ENCODE measurements at regions not wholly inside any gene's neighbourhood (a gene's known extent, or its start where the extent isn't known, plus 50 kb on each side); places are given as distances from the start of the nearest gene placed in this dataset.

- peaks cover 0 to 2% (median 0%) of the 10 kb centered on the region in 3 donors for H3K27me3 ChIP-seq (ENCODE audit: control insufficient read depth in 3 of 3, insufficient read depth in 3 of 3, low read length in 3 of 3)
- H3K9me3 ChIP-seq (ENCODE audit: control insufficient read depth in 3 of 3, low read length in 3 of 3), result no peaks in the 10 kb centered on the region
- H3K4me1 ChIP-seq (ENCODE audit: control insufficient read depth in 3 of 3, insufficient read depth in 3 of 3, low read length in 3 of 3), result no peaks in the 10 kb centered on the region
- no peak overlapping the region for H3K9ac ChIP-seq (ENCODE audit: low read depth in 1 of 3, low read length in 3 of 3)
- no peak overlapping the region for H3K27ac ChIP-seq (ENCODE audit: low read depth, low read length)
- no peak overlapping the region for H3K4me3 ChIP-seq (ENCODE audit: low read length in 3 of 3)
- no peaks in the 10 kb centered on the region for H3K36me3 ChIP-seq (ENCODE audit: control insufficient read depth in 3 of 3, insufficient read depth in 3 of 3, low read length in 3 of 3)
Measured at GRCh38 chr5:66406761-66407336, 189.3 kb upstream of the MAST4 start.

- H3K27ac ChIP-seq (ENCODE audit: low read depth, low read length), result no peak overlapping the region
- no peak overlapping the region for H3K9ac ChIP-seq (ENCODE audit: low read depth in 1 of 3, low read length in 3 of 3)
- no peaks in the 10 kb centered on the region for H3K9me3 ChIP-seq (ENCODE audit: control insufficient read depth in 3 of 3, low read length in 3 of 3)
- H3K27me3 ChIP-seq (ENCODE audit: control insufficient read depth in 3 of 3, insufficient read depth in 3 of 3, low read length in 3 of 3), result peaks cover 0 to 2% (median 0%) of the 10 kb centered on the region in 3 donors
- H3K4me1 ChIP-seq (ENCODE audit: control insufficient read depth in 3 of 3, insufficient read depth in 3 of 3, low read length in 3 of 3), result no peaks in the 10 kb centered on the region
- no peak overlapping the region for H3K4me3 ChIP-seq (ENCODE audit: low read length in 3 of 3)
- H3K36me3 ChIP-seq (ENCODE audit: control insufficient read depth in 3 of 3, insufficient read depth in 3 of 3, low read length in 3 of 3), result no peaks in the 10 kb centered on the region
Measured at GRCh38 chr5:66407765-66408164, 188.4 kb upstream of the MAST4 start.

- peaks cover 0 to 2% (median 0%) of the 10 kb centered on the region in 3 donors for H3K27me3 ChIP-seq (ENCODE audit: control insufficient read depth in 3 of 3, insufficient read depth in 3 of 3, low read length in 3 of 3)
- no peak overlapping the region for H3K9ac ChIP-seq (ENCODE audit: low read depth in 1 of 3, low read length in 3 of 3)
- H3K9me3 ChIP-seq (ENCODE audit: control insufficient read depth in 3 of 3, low read length in 3 of 3), result no peaks in the 10 kb centered on the region
- no peaks in the 10 kb centered on the region for H3K36me3 ChIP-seq (ENCODE audit: control insufficient read depth in 3 of 3, insufficient read depth in 3 of 3, low read length in 3 of 3)
- no peaks in the 10 kb centered on the region for H3K4me1 ChIP-seq (ENCODE audit: control insufficient read depth in 3 of 3, insufficient read depth in 3 of 3, low read length in 3 of 3)
- H3K27ac ChIP-seq (ENCODE audit: low read depth, low read length), result no peak overlapping the region
- no peak overlapping the region for H3K4me3 ChIP-seq (ENCODE audit: low read length in 3 of 3)
Measured at GRCh38 chr5:66408576-66408975, 187.6 kb upstream of the MAST4 start.

- H3K36me3 ChIP-seq (ENCODE audit: control insufficient read depth in 3 of 3, insufficient read depth in 3 of 3, low read length in 3 of 3), result no peaks in the 10 kb centered on the region
- peaks cover 0 to 2% (median 0%) of the 10 kb centered on the region in 3 donors for H3K27me3 ChIP-seq (ENCODE audit: control insufficient read depth in 3 of 3, insufficient read depth in 3 of 3, low read length in 3 of 3)
- H3K4me3 ChIP-seq (ENCODE audit: low read length in 3 of 3), result no peak overlapping the region
- no peak overlapping the region for H3K9ac ChIP-seq (ENCODE audit: low read depth in 1 of 3, low read length in 3 of 3)
- no peaks in the 10 kb centered on the region for H3K4me1 ChIP-seq (ENCODE audit: control insufficient read depth in 3 of 3, insufficient read depth in 3 of 3, low read length in 3 of 3)
- H3K27ac ChIP-seq (ENCODE audit: low read depth, low read length), result no peak overlapping the region
- no peaks in the 10 kb centered on the region for H3K9me3 ChIP-seq (ENCODE audit: control insufficient read depth in 3 of 3, low read length in 3 of 3)
Measured at GRCh38 chr5:66410122-66410521, 186.1 kb upstream of the MAST4 start.

- Histone ChIP-seq H3K27me3 (ENCODE audit: control insufficient read depth in 3 of 3, insufficient read depth in 3 of 3, low read length in 3 of 3) (peaks cover 0 to under 1% (median 0%) of the 10 kb centered on the region in 3 donors), H3K9me3 (ENCODE audit: control insufficient read depth in 3 of 3, low read length in 3 of 3) (no peaks in the 10 kb centered on the region), H3K27ac (ENCODE audit: low read depth, low read length) (no peak overlapping the region), H3K4me1 (ENCODE audit: control insufficient read depth in 3 of 3, insufficient read depth in 3 of 3, low read length in 3 of 3) (no peaks in the 10 kb centered on the region), H3K4me3 (ENCODE audit: low read length in 3 of 3) (no peak overlapping the region), H3K36me3 (ENCODE audit: control insufficient read depth in 3 of 3, insufficient read depth in 3 of 3, low read length in 3 of 3) (no peaks in the 10 kb centered on the region), H3K9ac (ENCODE audit: low read depth in 1 of 3, low read length in 3 of 3) (no peak overlapping the region)
Measured at GRCh38 chr5:66411701-66412100, 184.5 kb upstream of the MAST4 start.

GRCh38 chr5:66413931-66414330 lies 182.3 kb upstream of the MAST4 start:
- no peak overlapping the region for H3K4me3 ChIP-seq (ENCODE audit: low read length in 3 of 3)
- H3K36me3 ChIP-seq (ENCODE audit: control insufficient read depth in 3 of 3, insufficient read depth in 3 of 3, low read length in 3 of 3), result no peaks in the 10 kb centered on the region
- H3K9me3 ChIP-seq (ENCODE audit: control insufficient read depth in 3 of 3, low read length in 3 of 3), result no peaks in the 10 kb centered on the region
- H3K4me1 ChIP-seq (ENCODE audit: control insufficient read depth in 3 of 3, insufficient read depth in 3 of 3, low read length in 3 of 3), result no peaks in the 10 kb centered on the region
- no peaks in the 10 kb centered on the region for H3K27me3 ChIP-seq (ENCODE audit: control insufficient read depth in 3 of 3, insufficient read depth in 3 of 3, low read length in 3 of 3)
- no peak overlapping the region for H3K9ac ChIP-seq (ENCODE audit: low read depth in 1 of 3, low read length in 3 of 3)
- H3K27ac ChIP-seq (ENCODE audit: low read depth, low read length), result no peak overlapping the region

- Histone ChIP-seq H3K36me3 (ENCODE audit: control insufficient read depth in 3 of 3, insufficient read depth in 3 of 3, low read length in 3 of 3) (no peaks in the 10 kb centered on the region), H3K9me3 (ENCODE audit: control insufficient read depth in 3 of 3, low read length in 3 of 3) (no peaks in the 10 kb centered on the region), H3K27me3 (ENCODE audit: control insufficient read depth in 3 of 3, insufficient read depth in 3 of 3, low read length in 3 of 3) (no peaks in the 10 kb centered on the region), H3K4me3 (ENCODE audit: low read length in 3 of 3) (no peak overlapping the region), H3K9ac (ENCODE audit: low read depth in 1 of 3, low read length in 3 of 3) (no peak overlapping the region), H3K4me1 (ENCODE audit: control insufficient read depth in 3 of 3, insufficient read depth in 3 of 3, low read length in 3 of 3) (no peaks in the 10 kb centered on the region), H3K27ac (ENCODE audit: low read depth, low read length) (no peak overlapping the region)
Measured at GRCh38 chr5:66415208-66415607, 181.0 kb upstream of the MAST4 start.

GRCh38 chr5:66416698-66417097 lies 179.5 kb upstream of the MAST4 start:
- no peaks in the 10 kb centered on the region for H3K9me3 ChIP-seq (ENCODE audit: control insufficient read depth in 3 of 3, low read length in 3 of 3)
- no peak overlapping the region for H3K9ac ChIP-seq (ENCODE audit: low read depth in 1 of 3, low read length in 3 of 3)
- H3K4me3 ChIP-seq (ENCODE audit: low read length in 3 of 3), result no peak overlapping the region
- H3K36me3 ChIP-seq (ENCODE audit: control insufficient read depth in 3 of 3, insufficient read depth in 3 of 3, low read length in 3 of 3), result no peaks in the 10 kb centered on the region
- no peaks in the 10 kb centered on the region for H3K4me1 ChIP-seq (ENCODE audit: control insufficient read depth in 3 of 3, insufficient read depth in 3 of 3, low read length in 3 of 3)
- no peak overlapping the region for H3K27ac ChIP-seq (ENCODE audit: low read depth, low read length)
- H3K27me3 ChIP-seq (ENCODE audit: control insufficient read depth in 3 of 3, insufficient read depth in 3 of 3, low read length in 3 of 3), result no peaks in the 10 kb centered on the region

- H3K36me3 ChIP-seq (ENCODE audit: control insufficient read depth in 3 of 3, insufficient read depth in 3 of 3, low read length in 3 of 3), result no peaks in the 10 kb centered on the region
- H3K9me3 ChIP-seq (ENCODE audit: control insufficient read depth in 3 of 3, low read length in 3 of 3), result no peaks in the 10 kb centered on the region
- no peak overlapping the region for H3K4me3 ChIP-seq (ENCODE audit: low read length in 3 of 3)
- H3K9ac ChIP-seq (ENCODE audit: low read depth in 1 of 3, low read length in 3 of 3), result no peak overlapping the region
- H3K4me1 ChIP-seq (ENCODE audit: control insufficient read depth in 3 of 3, insufficient read depth in 3 of 3, low read length in 3 of 3), result no peaks in the 10 kb centered on the region
- no peaks in the 10 kb centered on the region for H3K27me3 ChIP-seq (ENCODE audit: control insufficient read depth in 3 of 3, insufficient read depth in 3 of 3, low read length in 3 of 3)
- H3K27ac ChIP-seq (ENCODE audit: low read depth, low read length), result no peak overlapping the region
Measured at GRCh38 chr5:66417781-66418180, 178.4 kb upstream of the MAST4 start.

- H3K27me3 ChIP-seq (ENCODE audit: control insufficient read depth in 3 of 3, insufficient read depth in 3 of 3, low read length in 3 of 3), result no peaks in the 10 kb centered on the region
- H3K9ac ChIP-seq (ENCODE audit: low read depth in 1 of 3, low read length in 3 of 3), result no peak overlapping the region
- H3K4me1 ChIP-seq (ENCODE audit: control insufficient read depth in 3 of 3, insufficient read depth in 3 of 3, low read length in 3 of 3), result no peaks in the 10 kb centered on the region
- H3K27ac ChIP-seq (ENCODE audit: low read depth, low read length), result no peak overlapping the region
- no peaks in the 10 kb centered on the region for H3K36me3 ChIP-seq (ENCODE audit: control insufficient read depth in 3 of 3, insufficient read depth in 3 of 3, low read length in 3 of 3)
- H3K9me3 ChIP-seq (ENCODE audit: control insufficient read depth in 3 of 3, low read length in 3 of 3), result peaks cover 0 to 4% (median 0%) of the 10 kb centered on the region in 3 donors
- H3K4me3 ChIP-seq (ENCODE audit: low read length in 3 of 3), result no peak overlapping the region
Measured at GRCh38 chr5:66423484-66423883, 172.7 kb upstream of the MAST4 start.

All from skeletal muscle tissue (tissue), 3 donors.